SK-N-SH (cell line): ENCODE measurements at regions not wholly inside any gene's neighbourhood (a gene's known extent, or its start where the extent isn't known, plus 50 kb on each side); places are given as distances from the start of the nearest gene placed in this dataset.

Experiments used
- CTCF ChIA-PET: fragments of 300-600, 350-600 bp; formaldehyde crosslinking; extraction: SDS; loops from one replicate; lab custom pipeline; 2021; lab: Yijun Ruan, JAX
- POLR2A ChIA-PET: fragments of 350-600 bp; sonication (Branson Sonifier 250); formaldehyde crosslinking; extraction: SDS; loops from one replicate; lab custom pipeline; 2020; ENCODE audit warnings: antibody characterized with exemption, inconsistent platforms; lab: Yijun Ruan, JAX
- DNase-seq: peaks from one replicate; pipeline ENCODE4 v3.0.0; 2012
- H2AFZ ChIP-seq: fragments of 200-600 bp; sonication (generic); 2 replicates; pipeline ENCODE4 v1.8.1; 2016; ENCODE audit warnings: antibody characterized with exemption, mild to moderate bottlenecking, low read depth
- H3F3A ChIP-seq: fragments of 200-600 bp; sonication (generic); replicated peaks from 2 replicates; pipeline ENCODE3; 2016; ENCODE audit warnings: antibody characterized with exemption, mild to moderate bottlenecking; ENCODE audit not compliant: insufficient read depth
- H3K27ac ChIP-seq, 2 experiments: fragments of 200-500 bp in 1 of 2; fragments of 200-600 bp in 1 of 2; sonication (Bioruptor generic) in 1 of 2; sonication (generic), shearing (Covaris generic) in 1 of 2; 2 replicates each; pipeline versions ENCODE4 v1.5.1 to v1.6.1; 2014 to 2016; ENCODE audit warnings: low read depth in 2 of 2, inconsistent platforms in 1 of 2, low read length in 1 of 2, mild to moderate bottlenecking in 1 of 2, mixed read lengths in 1 of 2
- H3K27me3 ChIP-seq: fragments of 200-600 bp; sonication (generic), shearing (Covaris generic); 2 replicates; pipeline ENCODE4 v1.6.1; 2016; ENCODE audit warnings: mixed run types; ENCODE audit not compliant: insufficient read depth
- H3K36me3 ChIP-seq, 2 experiments: fragments of 200-500 bp in 1 of 2; fragments of 200-600 bp in 1 of 2; sonication (Bioruptor generic) in 1 of 2; sonication (generic) in 1 of 2; replicated peaks in 1 of 2; 2 replicates each; pipeline versions ENCODE3 to v1.5.1; 2014 to 2016; ENCODE audit warnings: low read length in 1 of 2, mild to moderate bottlenecking in 1 of 2; ENCODE audit not compliant: insufficient read depth in 2 of 2, control insufficient read depth in 1 of 2
- H3K4me1 ChIP-seq, 2 experiments: fragments of 200-500 bp in 1 of 2; fragments of 200-600 bp in 1 of 2; sonication (Bioruptor generic) in 1 of 2; sonication (generic), shearing (Covaris generic) in 1 of 2; 2 replicates each; pipeline versions ENCODE4 v1.5.1 to v1.6.1; 2014 to 2016; ENCODE audit warnings: low read depth in 1 of 2, low read length in 1 of 2, mixed run types in 1 of 2; ENCODE audit not compliant: insufficient read depth in 2 of 2, control insufficient read depth in 1 of 2
- H3K4me2 ChIP-seq: fragments of 200-600 bp; sonication (generic), shearing (Covaris generic); 2 replicates; pipeline ENCODE4 v1.6.1; 2017; ENCODE audit warnings: mixed run types
- H3K4me3 ChIP-seq, 2 experiments: fragments of 200-500 bp in 1 of 2; fragments of 200-600 bp in 1 of 2; sonication (Bioruptor generic) in 1 of 2; sonication (generic), shearing (Covaris generic) in 1 of 2; 2 replicates each; pipeline versions ENCODE4 v1.5.1 to v1.8.1; 2014 to 2016; ENCODE audit warnings: low read depth in 2 of 2, inconsistent platforms in 1 of 2, low read length in 1 of 2, mild to moderate bottlenecking in 1 of 2, mixed read lengths in 1 of 2, moderate library complexity in 1 of 2
- H3K79me2 ChIP-seq: fragments of 200-600 bp; sonication (generic); 2 replicates; pipeline ENCODE4 v1.8.1; 2017; ENCODE audit warnings: mild to moderate bottlenecking; ENCODE audit not compliant: insufficient read depth
- H3K9ac ChIP-seq: fragments of 200-600 bp; sonication (generic); 2 replicates; pipeline ENCODE4 v1.6.1; 2017; ENCODE audit warnings: mixed run types
- H3K9me2 ChIP-seq: fragments of 200-600 bp; sonication (generic); 2 replicates; pipeline ENCODE4 v1.6.1; 2017; ENCODE audit warnings: mixed run types
- H3K9me3 ChIP-seq: fragments of 200-600 bp; sonication (generic); 2 replicates; pipeline ENCODE4 v1.6.1; 2017; ENCODE audit warnings: mixed run types, mild to moderate bottlenecking, moderate library complexity
- H4K20me1 ChIP-seq: fragments of 200-600 bp; sonication (generic); 2 replicates; pipeline ENCODE4 v1.6.1; 2017; ENCODE audit warnings: mild to moderate bottlenecking, mixed run types; ENCODE audit not compliant: insufficient read depth
- CHD2 ChIP-seq: fragments of 150-350 bp; IDR thresholded peaks from 2 replicates; pipeline ENCODE4 v1.6.1; 2018; ENCODE audit warnings: low read length; ENCODE audit not compliant: partially characterized antibody
- CTCF ChIP-seq: fragments of 200-600 bp; sonication (generic); IDR thresholded peaks from 2 replicates; pipeline ENCODE4 v1.6.1; 2017; ENCODE audit warnings: antibody characterized with exemption, mild to moderate bottlenecking, moderate library complexity
- EZH2phosphoT487 ChIP-seq: fragments of 200-600 bp; sonication (generic); IDR thresholded peaks from 2 replicates; pipeline ENCODE4 v1.6.1; 2017; ENCODE audit warnings: low read depth, mixed run types, mild to moderate bottlenecking, antibody characterized with exemption, moderate library complexity, borderline replicate concordance
- FOSL2 ChIP-seq: IDR thresholded peaks from 2 replicates; pipeline ENCODE4 v1.4.0; 2012; ENCODE audit warnings: low read depth, mild to moderate bottlenecking, moderate library complexity, borderline replicate concordance
- FOXJ3 ChIP-seq: sonication (generic); formaldehyde crosslinking; IDR thresholded peaks from 2 replicates; pipeline ENCODE4 v1.5.1; 2020; ENCODE audit warnings: mild to moderate bottlenecking, missing genetic modification reagents
- FOXM1 ChIP-seq: IDR thresholded peaks from 2 replicates; pipeline ENCODE4 v1.4.0; 2012; ENCODE audit warnings: low read depth, mild to moderate bottlenecking
- GABPA ChIP-seq: IDR thresholded peaks from 2 replicates; pipeline ENCODE4 v1.4.0; 2012; ENCODE audit warnings: low read depth, mild to moderate bottlenecking
- MEF2A ChIP-seq: IDR thresholded peaks from 2 replicates; pipeline ENCODE4 v1.4.0; 2012; ENCODE audit warnings: low read depth, borderline replicate concordance
- NRF1 ChIP-seq: IDR thresholded peaks from 2 replicates; pipeline ENCODE4 v1.6.1; 2012; ENCODE audit warnings: low read depth, mild to moderate bottlenecking, low read length
- POLR2AphosphoS5 ChIP-seq: IDR thresholded peaks from 2 replicates; pipeline ENCODE4 v1.6.1; 2012; ENCODE audit warnings: low read depth, low read length
- RAD21 ChIP-seq: IDR thresholded peaks from 2 replicates; pipeline ENCODE4 v1.6.1; 2012; ENCODE audit warnings: mild to moderate bottlenecking, low read length
- RCOR1 ChIP-seq: fragments of 150-350 bp; IDR thresholded peaks from 2 replicates; pipeline ENCODE4 v1.6.1; 2017; ENCODE audit warnings: antibody characterized with exemption, low read length
- REST ChIP-seq: IDR thresholded peaks from 2 replicates; pipeline ENCODE4 v1.6.1; 2012; ENCODE audit warnings: mild to moderate bottlenecking, low read depth, low read length, moderate library complexity
- TAF1 ChIP-seq: IDR thresholded peaks from 2 replicates; pipeline ENCODE4 v1.6.1; 2012; ENCODE audit warnings: low read depth, mild to moderate bottlenecking, low read length, moderate library complexity, borderline replicate concordance
- USF1 ChIP-seq: IDR thresholded peaks from 2 replicates; pipeline ENCODE4 v1.4.0; 2012; ENCODE audit warnings: low read depth, borderline replicate concordance
- YY1 ChIP-seq: IDR thresholded peaks from 2 replicates; pipeline ENCODE4 v1.4.0; 2012; ENCODE audit warnings: low read depth, mild to moderate bottlenecking
- WGBS: methylation state at CpG from one replicate; pipeline ENCODE4 v1.1.6; 2017; ENCODE audit warnings: low lambda C conversion rate; 5-methylcytosine and 5-hydroxymethylcytosine counted together

- Histone ChIP-seq H3K79me2 (no peaks in the 10 kb centered on the region), H3K9me3 (no peaks in the 10 kb centered on the region), H3K4me3 (no peak overlapping the region), H3K9ac (no peak overlapping the region), H3K4me2 (no peak overlapping the region), H3K9me2 (no peaks in the 10 kb centered on the region), H2AFZ (no peak overlapping the region), H3F3A (no peaks in the 10 kb centered on the region), H3K36me3 (no peaks in the 10 kb centered on the region), H3K27ac (no peak overlapping the region), H3K27me3 (no peaks in the 10 kb centered on the region), H4K20me1 (no peaks in the 10 kb centered on the region), H3K4me1 (no peaks in the 10 kb centered on the region; a peak in 1 of 4 replicates)
- 37% methylated on average over 4 of the region's 4 CpGs for WGBS
- CTCF ChIA-PET, result no interaction called here
- POLR2A ChIA-PET, result no interaction called here
- TF ChIP-seq FOXM1 (no peak), CHD2 (no peak), POLR2AphosphoS5 (no peak), USF1 (no peak), EZH2phosphoT487 (no peak), TAF1 (no peak), CTCF (no peak), FOSL2 (no peak), GABPA (no peak), REST (no peak), RAD21 (no peak), NRF1 (no peak), RCOR1 (no peak), MEF2A (no peak), YY1 (no peak), FOXJ3 (CRISPR knock-in tag) (no peak)
- no peak for DNase-seq
Observed at GRCh38 chr2:204036706-204037105, 100.1 kb downstream of the ICOS start.
